Endometrium (tissue), 2 donors: ENCODE measurements at regions not wholly inside any gene's neighbourhood (a gene's known extent, or its start where the extent isn't known, plus 50 kb on each side); places are given as distances from the start of the nearest gene placed in this dataset.
A peak's percentile ranks its signal among the peaks of the same experiment; 100 is the strongest.
"Not testable (repeated sequence)": the region's sequence is repeated elsewhere in the genome, so short reads cannot be mapped to it uniquely, and the experiment has no call there.

ENCODE experiments used
- FAIRE-seq: peaks from 2 replicates; lab custom pipeline; 2012; peaks lifted over from hg19 to GRCh38; lab: Jason Lieb, UNC
- donor health status: control.
- donor health status: control.

- FAIRE-seq: no peak
Measured at GRCh38 chr2:237196409-237196808, 110.7 kb downstream of the COPS8 start.

GRCh38 chr2:237196866-237197618 lies 111.4 kb downstream of the COPS8 start:
- FAIRE-seq: no peak

DNA sequence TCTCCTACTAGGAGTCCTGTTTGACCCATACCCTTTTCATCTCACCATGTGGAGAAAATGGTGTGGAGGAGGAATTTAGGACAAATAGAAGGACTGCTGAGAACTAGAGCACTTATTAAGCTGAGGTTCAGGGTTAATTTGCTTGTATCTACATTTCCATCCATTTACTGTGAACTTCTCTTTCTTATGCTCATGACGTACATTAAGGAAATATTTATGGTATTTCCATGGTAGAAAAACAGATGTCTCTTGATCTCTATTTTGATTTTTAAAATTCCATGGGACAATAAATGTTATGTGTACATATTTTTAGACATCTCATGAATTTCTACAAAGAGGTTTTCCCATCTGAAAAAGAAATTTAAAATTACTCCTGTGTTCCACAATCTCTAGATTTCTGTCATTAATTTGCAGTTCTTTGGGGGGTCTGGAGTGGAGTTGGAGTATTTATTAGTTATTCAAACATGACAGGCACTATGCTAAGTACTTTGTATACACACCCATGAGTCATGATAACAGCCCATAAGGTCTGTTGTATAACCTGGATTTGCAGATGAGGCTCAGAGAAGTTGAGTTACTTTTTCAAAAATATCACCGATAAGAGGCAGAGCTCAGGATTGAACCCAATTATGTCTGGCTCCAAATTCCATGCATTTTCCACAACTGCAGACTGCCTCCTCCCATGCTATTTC lies 112.6 kb downstream of the COPS8 start:
- peak; percentile 98 for FAIRE-seq

DNA sequence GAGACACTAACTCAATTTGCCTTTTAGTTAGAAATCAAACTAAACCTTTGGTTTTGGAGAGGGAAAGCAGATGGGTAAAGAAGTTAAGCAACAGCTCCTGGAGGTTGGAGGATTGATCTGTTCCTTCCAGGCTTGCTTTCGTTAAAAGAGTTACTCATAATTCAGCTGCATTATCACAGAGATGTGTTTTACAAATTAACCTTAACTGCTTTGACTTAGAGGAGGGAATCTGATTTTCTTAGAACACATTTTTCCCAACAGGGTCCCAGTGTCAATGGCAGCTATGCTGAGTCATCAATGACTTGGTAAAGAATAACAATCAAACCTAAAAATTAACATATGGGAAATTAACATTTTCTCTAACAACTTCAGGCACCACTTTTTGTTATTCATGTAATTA lies 113.4 kb downstream of the COPS8 start:
- no peak for FAIRE-seq

DNA sequence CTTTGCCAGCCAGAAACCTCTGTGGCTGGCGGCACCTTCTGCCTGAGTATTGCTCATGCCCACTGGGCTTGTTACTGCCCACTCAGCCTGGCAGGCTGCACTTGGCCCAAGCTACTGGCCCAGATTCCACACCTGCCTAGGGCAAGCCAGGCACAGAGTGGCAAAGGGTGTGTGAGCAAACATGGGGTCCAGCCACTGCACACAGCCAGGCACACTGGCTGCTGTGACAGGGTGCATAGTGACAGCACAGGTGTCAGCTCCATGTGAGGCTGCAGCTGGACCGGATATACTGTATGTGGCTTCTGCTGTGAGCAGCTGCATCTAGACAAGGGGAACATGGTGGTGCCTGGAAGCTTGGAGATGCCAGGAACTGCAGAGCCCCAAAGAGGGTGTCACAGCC lies 113.9 kb downstream of the COPS8 start:
- FAIRE-seq: no peak

- no peak for FAIRE-seq
Measured at GRCh38 chr2:237200462-237200861, 114.8 kb downstream of the COPS8 start.

- FAIRE-seq: no peak
Measured at GRCh38 chr2:237201461-237202287, 116.0 kb downstream of the COPS8 start.

DNA sequence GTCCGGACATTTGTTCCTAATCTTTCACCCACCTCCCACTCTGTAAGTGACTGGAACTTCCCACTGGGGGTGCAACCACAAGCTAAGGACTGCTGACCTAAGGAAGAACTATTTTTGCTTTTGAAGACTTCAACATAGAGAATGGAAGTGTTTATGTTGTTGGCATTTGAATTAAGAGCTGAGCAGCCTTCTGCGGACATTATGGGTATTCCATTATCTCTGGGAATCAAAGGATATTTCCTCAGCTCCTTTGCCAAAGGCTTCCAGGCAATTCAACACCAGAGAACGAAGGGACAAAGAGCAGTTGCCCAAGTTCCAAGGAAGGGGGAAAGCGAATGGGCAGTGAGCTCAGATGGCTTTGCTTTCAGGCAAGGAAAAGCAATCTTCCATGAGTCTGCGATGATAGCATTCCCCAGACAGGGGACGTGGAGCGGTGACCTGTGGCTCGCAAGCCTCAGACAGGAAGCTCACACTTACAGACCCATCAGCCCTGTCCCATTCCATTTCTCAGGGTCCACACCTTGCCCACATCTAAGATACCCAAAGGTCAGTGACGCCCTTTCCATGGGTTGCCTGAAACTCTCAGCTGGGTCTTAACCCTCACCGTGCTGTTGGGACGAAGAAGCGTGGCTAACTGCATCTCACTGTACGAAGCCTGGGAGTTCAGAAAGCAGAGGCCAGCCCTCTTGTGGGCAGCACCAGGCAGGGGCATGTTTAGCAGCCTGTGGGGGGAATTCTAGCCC lies 116.8 kb downstream of the COPS8 start:
- FAIRE-seq: no peak

DNA sequence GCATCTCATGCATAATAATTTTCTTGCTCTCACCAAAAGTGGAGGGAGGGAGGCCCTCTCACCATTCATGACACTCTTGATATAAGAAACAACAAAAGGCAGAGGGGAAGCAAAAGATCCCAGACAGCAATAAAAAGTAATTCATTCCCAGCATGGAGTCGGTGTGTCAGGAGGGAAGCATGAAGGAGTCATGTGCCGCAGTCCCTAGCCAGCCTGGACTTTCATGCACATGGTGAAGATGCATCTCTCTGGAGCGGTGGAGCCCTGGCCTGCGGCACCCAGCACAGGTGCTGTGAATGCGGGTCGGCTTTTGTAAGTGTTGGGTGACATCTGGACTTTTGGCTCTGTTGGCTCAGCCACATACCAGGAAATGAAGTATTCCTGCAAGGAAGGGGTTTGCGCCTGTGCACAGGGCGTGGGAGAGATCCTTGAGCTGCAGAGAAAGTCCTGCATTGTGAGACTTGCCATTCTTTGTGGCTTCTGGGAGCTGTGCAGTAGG lies 119.4 kb downstream of the COPS8 start:
- no peak for FAIRE-seq

DNA sequence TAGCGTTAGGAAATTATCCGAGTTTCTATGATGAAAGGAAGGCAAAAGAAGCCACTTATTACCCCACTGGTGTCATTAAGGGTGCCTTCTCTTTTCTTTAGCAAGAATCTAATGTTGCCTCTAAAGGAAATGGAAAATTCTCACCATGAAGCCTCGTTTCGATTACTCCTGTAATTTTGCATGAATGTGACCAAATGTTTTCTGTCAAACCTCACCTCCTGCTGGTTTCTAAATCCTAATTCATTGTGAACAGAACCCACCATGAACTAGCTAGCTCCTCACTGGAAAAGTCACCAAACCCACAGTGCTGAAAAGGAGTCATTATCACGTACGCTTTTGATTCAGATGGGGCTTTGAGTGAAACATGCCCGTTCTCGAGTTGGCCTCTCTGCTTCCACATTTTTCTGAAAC lies 119.9 kb downstream of the COPS8 start:
- FAIRE-seq: no peak

DNA sequence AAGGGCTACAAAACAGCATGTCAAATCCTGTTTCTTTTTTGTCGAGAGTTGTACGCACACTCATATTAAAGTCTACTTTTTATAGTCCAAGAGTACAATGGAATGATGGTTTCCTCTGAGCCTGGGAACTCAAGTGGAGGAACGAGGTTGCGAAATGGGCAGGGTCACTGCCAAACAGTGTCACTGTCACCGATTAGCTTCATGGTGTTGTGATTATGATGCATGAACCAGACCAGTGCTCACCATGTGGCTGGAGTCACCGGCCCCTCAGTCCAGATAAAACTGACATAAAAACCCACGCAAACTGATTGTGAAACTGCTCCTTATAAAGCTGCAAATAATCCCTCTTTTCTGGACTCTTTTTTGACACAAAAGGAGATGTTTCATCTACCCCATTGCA lies 122.0 kb downstream of the COPS8 start:
- no peak for FAIRE-seq

DNA sequence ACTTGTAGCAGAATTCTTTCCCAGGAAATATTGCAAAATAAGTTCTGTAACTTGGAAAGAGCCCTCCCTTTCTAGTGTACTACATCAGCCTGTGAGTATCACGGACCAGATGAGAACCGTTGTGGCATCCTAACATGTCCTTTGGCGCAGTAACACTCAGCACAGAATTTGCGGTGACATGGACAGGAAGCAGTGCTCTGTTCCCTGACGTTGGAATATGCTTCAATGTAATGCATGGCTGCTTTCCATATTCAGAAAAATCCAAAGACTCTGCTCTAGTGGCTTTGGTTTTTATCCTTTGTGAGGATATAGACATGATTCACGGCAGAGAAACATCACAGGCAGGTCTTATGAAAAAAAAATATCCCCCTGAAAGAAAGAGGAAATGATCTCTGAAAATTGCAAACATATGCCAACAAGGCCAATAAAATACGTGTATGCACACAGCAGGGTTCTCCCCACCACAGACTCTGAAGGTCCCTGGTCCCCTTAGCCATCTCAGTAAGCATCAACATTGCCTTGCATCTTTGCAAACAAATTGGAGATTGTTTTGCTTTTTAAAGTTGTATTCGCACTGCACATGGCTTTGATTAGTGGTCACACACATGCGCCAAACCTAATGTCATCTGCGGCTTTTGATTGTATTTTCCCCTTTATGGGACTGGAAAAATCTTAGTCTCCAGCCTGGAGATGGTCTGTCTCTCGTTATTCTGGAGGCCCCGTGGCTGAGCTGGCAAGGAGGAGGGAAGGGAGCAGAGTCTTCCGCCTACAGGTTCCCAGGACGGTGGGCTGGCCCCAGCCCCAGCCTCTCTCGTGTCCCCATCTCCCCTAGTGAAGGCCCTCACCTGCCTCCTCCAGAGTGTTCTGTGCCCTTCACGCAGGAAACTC lies 122.9 kb downstream of the COPS8 start:
- FAIRE-seq: peak; percentile 71

- no peak for FAIRE-seq
Measured at GRCh38 chr2:237209885-237210284, 124.2 kb downstream of the COPS8 start.

DNA sequence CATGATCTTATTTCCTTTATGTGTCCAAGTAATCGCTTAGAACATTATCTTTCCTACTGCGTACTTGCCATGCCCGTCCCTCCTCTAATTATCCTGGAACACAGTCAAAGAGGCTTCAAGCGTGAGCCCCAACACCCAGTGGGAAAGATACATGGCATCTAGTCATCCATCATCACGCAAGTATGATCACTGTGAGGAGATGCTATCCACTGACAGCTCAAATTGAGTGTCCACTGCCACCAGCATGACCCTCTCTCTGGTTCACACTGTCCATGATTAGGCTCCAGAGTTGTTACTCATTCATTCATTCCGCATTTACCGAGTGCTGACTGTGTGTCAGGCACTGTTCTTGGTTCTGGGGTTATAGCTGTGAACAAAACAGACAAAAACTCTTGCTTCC lies 124.6 kb downstream of the COPS8 start:
- no peak for FAIRE-seq

- no peak for FAIRE-seq
Measured at GRCh38 chr2:237210763-237211162, 125.1 kb downstream of the COPS8 start.

DNA sequence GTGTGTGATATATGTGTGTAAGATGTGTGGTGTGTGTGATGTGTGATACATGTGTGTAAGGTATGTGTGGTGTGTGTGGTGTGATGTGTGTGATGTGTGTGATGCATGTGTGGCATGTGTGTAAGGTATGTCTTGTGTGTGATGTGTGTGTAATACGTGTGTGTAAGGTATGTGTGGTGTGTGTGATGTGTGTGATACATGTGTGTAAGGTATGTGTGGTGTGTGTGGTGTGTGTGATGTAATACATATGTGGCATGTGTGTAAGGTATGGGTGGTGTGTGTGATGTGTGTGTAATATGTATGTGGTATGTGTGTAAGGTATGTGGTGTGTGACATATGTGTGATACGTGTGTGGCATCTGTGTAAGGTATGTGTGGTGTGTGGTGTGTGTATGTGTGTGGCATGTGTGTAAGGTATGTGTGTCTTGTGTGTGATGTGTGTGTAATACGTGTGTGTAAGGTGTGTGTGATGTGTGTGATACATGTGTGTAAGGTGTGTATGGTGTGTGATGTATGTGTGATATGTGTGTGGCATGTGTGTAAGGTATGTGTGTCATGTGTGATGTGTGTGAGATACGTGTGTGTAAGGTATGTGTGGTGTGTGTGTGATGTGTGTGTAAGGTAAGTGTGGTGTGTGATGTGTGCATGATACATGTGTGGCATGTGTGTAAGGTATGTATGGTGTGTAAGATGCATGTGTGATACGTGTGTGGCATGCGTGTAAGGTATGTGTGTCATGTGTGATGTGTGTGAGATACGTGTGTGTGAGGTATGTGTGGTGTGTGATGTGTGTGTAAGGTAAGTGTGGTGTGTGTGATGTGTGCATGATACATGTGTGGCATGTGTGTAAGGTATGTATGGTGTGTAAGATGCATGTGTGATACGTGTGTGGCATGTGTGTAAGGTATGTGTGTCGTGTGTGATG lies 126.9 kb downstream of the COPS8 start:
- FAIRE-seq: not testable (repeated sequence)

DNA sequence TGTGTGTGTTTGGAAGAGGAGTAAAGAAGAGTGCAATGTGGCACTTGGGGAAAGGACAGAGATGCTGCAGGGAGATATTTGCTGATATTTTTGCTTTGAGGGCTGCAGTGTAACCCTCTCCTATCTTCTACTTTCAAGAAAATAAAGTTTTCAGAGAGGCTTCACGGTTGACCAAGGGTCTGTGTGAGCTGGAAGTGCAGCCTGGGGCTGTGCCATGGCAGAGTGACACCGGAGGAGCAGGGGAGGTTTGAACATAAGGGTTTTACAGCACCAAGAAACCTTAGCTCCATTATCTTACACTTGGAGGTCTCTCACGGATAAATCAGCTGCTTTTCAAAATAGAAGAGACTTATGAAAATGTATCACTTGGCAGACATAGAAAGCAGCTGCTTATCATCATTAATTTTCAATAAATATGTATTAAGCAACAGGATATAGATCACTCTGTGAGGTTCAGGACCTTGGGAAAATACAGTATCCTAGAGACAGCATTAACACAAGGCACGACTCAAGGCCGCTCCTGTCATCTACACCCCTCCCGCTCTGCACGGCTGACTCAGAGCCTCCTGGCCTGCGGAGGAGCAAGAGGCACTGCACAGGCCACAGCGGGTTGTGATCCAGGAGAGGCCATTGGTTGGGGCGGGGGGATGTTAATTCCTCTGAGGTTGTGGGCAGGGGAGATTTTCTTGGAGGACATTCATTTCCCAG lies 127.8 kb downstream of the COPS8 start:
- no peak for FAIRE-seq

- FAIRE-seq: no peak
Measured at GRCh38 chr2:237214030-237214675, 128.5 kb downstream of the COPS8 start.

GRCh38 chr2:237214963-237215362 lies 129.3 kb downstream of the COPS8 start:
- FAIRE-seq: no peak
